ENCODE measurements at regions not wholly inside any gene's neighbourhood (a gene's known extent, or its start where the extent isn't known, plus 50 kb on each side); places are given as distances from the start of the nearest gene placed in this dataset.
"Not testable (repeated sequence)": the region's sequence is repeated elsewhere in the genome, so short reads cannot be mapped to it uniquely, and the experiment has no call there.

GRCh38 chr5:12578803-12579202, 674.6 kb upstream of the CTNND2 start:
- DNase-seq (ENCODE audit: low read depth in 2 of 2): not testable (repeated sequence)

GRCh38 chr5:12576953-12577352, 672.7 kb upstream of the CTNND2 start:
- not testable (repeated sequence) for DNase-seq (ENCODE audit: low read depth in 2 of 2)

- not testable (repeated sequence) for DNase-seq (ENCODE audit: low read depth in 2 of 2)
Observed at GRCh38 chr5:12574298-12575093, 670.2 kb upstream of the CTNND2 start.

- DNase-seq (ENCODE audit: low read depth in 2 of 2): not testable (repeated sequence)
Observed at GRCh38 chr5:12573916-12574297, 669.7 kb upstream of the CTNND2 start.

GRCh38 chr5:12570688-12571087, 666.4 kb upstream of the CTNND2 start:
- no peak for DNase-seq (ENCODE audit: low read depth in 2 of 2)

GRCh38 chr5:12566441-12566840, 662.2 kb upstream of the CTNND2 start:
- DNase-seq (ENCODE audit: low read depth in 2 of 2): no peak

GRCh38 chr5:12557012-12557411, 652.8 kb upstream of the CTNND2 start:
- no peak for DNase-seq (ENCODE audit: low read depth in 2 of 2)

- DNase-seq (ENCODE audit: low read depth in 2 of 2): no peak
Observed at GRCh38 chr5:12526113-12526512, 621.9 kb upstream of the CTNND2 start.

- no peak for DNase-seq (ENCODE audit: low read depth in 2 of 2)
Observed at GRCh38 chr5:12522116-12522515, 617.9 kb upstream of the CTNND2 start.

GRCh38 chr5:12504983-12505382, 600.7 kb upstream of the CTNND2 start:
- not testable (repeated sequence) for DNase-seq (ENCODE audit: low read depth in 2 of 2)

- DNase-seq (ENCODE audit: low read depth in 2 of 2): no peak
Observed at GRCh38 chr5:12488161-12488560, 583.9 kb upstream of the CTNND2 start.

GRCh38 chr5:12480487-12480886, 576.2 kb upstream of the CTNND2 start:
- no peak for DNase-seq (ENCODE audit: low read depth in 2 of 2)

- no peak for DNase-seq (ENCODE audit: low read depth in 2 of 2)
Observed at GRCh38 chr5:12477554-12477953, 573.3 kb upstream of the CTNND2 start.

GRCh38 chr5:12467799-12468198, 563.6 kb upstream of the CTNND2 start:
- no peak for DNase-seq (ENCODE audit: low read depth in 2 of 2)

GRCh38 chr5:12460493-12461261, 556.4 kb upstream of the CTNND2 start:
- DNase-seq (ENCODE audit: low read depth in 2 of 2): no peak

GRCh38 chr5:12459326-12459725, 555.1 kb upstream of the CTNND2 start:
- no peak for DNase-seq (ENCODE audit: low read depth in 2 of 2)

GRCh38 chr5:12419075-12419474, 514.8 kb upstream of the CTNND2 start:
- DNase-seq (ENCODE audit: low read depth in 2 of 2): no peak

- DNase-seq (ENCODE audit: low read depth in 2 of 2): no peak
Observed at GRCh38 chr5:12413585-12413984, 509.3 kb upstream of the CTNND2 start.

GRCh38 chr5:12413075-12413474, 508.8 kb upstream of the CTNND2 start:
- no peak for DNase-seq (ENCODE audit: low read depth in 2 of 2)

- no peak for DNase-seq (ENCODE audit: low read depth in 2 of 2)
Observed at GRCh38 chr5:12399868-12400267, 495.6 kb upstream of the CTNND2 start.

GRCh38 chr5:12392246-12392645, 488.0 kb upstream of the CTNND2 start:
- DNase-seq (ENCODE audit: low read depth in 2 of 2): no peak

GRCh38 chr5:12385095-12385494, 480.8 kb upstream of the CTNND2 start:
- no peak for DNase-seq (ENCODE audit: low read depth in 2 of 2)

GRCh38 chr5:12384005-12384404, 479.8 kb upstream of the CTNND2 start:
- DNase-seq (ENCODE audit: low read depth in 2 of 2): no peak
